ENCODE measurements at regions not wholly inside any gene's neighbourhood (a gene's known extent, or its start where the extent isn't known, plus 50 kb on each side); places are given as distances from the start of the nearest gene placed in this dataset.

DNA sequence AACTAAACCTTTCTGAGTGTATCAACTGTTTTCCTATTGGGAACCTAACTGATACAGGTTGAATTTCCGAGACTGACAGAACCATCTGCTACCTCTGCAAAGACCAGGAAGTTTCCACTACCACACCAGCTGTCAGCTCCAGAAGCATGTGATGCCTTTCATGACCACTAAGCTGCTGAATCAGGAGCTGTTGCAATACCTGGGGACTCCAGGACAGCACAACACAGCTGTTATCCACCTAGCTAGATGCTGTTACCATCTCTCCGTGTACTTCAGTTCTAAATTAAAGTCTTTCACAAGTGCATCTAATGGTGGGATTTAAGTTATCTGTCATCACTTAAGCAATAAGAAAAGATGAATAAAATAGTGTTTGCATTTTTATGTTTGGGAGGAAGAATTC is 158.2 kb upstream of the IMPG1 start:
- TF ChIP-seq, protein P1, sequence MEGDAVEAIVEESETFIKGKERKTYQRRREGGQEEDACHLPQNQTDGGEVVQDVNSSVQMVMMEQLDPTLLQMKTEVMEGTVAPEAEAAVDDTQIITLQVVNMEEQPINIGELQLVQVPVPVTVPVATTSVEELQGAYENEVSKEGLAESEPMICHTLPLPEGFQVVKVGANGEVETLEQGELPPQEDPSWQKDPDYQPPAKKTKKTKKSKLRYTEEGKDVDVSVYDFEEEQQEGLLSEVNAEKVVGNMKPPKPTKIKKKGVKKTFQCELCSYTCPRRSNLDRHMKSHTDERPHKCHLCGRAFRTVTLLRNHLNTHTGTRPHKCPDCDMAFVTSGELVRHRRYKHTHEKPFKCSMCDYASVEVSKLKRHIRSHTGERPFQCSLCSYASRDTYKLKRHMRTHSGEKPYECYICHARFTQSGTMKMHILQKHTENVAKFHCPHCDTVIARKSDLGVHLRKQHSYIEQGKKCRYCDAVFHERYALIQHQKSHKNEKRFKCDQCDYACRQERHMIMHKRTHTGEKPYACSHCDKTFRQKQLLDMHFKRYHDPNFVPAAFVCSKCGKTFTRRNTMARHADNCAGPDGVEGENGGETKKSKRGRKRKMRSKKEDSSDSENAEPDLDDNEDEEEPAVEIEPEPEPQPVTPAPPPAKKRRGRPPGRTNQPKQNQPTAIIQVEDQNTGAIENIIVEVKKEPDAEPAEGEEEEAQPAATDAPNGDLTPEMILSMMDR (conservative IDR thresholded peaks at IDR 0.05 in 1 of 2, IDR thresholded peaks at IDR 0.05 in 1 of 2; ENCODE audit: extremely low read depth in 1 of 2, insufficient read depth in 1 of 2, low read depth in 1 of 2, low read length in 2 of 2) = no peak
- TF ChIP-seq EZH2 (IDR thresholded peaks at IDR 0.05; ENCODE audit: borderline replicate concordance, low read length) = no peak
